DND-41 (cell line): ENCODE measurements at regions not wholly inside any gene's neighbourhood (a gene's known extent, or its start where the extent isn't known, plus 50 kb on each side); places are given as distances from the start of the nearest gene placed in this dataset.

Source experiments
- CTCF ChIP-seq: IDR thresholded peaks from 2 replicates; pipeline ENCODE4 v1.5.1; 2012; ENCODE audit warnings: borderline replicate concordance, low read length, moderate library complexity, mild to moderate bottlenecking; ENCODE audit not compliant: poor library complexity, severe bottlenecking; ENCODE audit errors: extremely low read depth
- EZH2 ChIP-seq: IDR thresholded peaks from 3 replicates; pipeline ENCODE4 v1.6.1; 2012; ENCODE audit warnings: borderline replicate concordance, low read depth, mild to moderate bottlenecking, moderate library complexity, low read length, inconsistent platforms; ENCODE audit not compliant: severe bottlenecking

- TF ChIP-seq CTCF (no peak), EZH2 (no peak)
These were observed 1397.3 kb upstream of the TMEM132C start for GRCh38 chr12:126869644-126870043.
